ENCODE measurements at regions not wholly inside any gene's neighbourhood (a gene's known extent, or its start where the extent isn't known, plus 50 kb on each side); places are given as distances from the start of the nearest gene placed in this dataset.

- TF ChIP-seq POLR2A (IDR thresholded peaks at IDR 0.05) (no peak), CTCF (IDR thresholded peaks at IDR 0.05) (no peak)
Measured at GRCh38 chr6:81194374-81194773, 558.1 kb downstream of the TENT5A start.

Measured in lower leg skin (tissue), 3 donors.